NOMO-1 treated with dmso at 0.1 percent for 144 hours (cell line): ENCODE measurements at regions not wholly inside any gene's neighbourhood (a gene's known extent, or its start where the extent isn't known, plus 50 kb on each side); places are given as distances from the start of the nearest gene placed in this dataset.
"Not testable (repeated sequence)": the region's sequence is repeated elsewhere in the genome, so short reads cannot be mapped to it uniquely, and the experiment has no call there.

ENCODE experiments used
- DNase-seq: peaks from one replicate; lab custom pipeline; 2025; ENCODE audit not compliant: unreplicated experiment; lab: John Stamatoyannopoulos, UW

GRCh38 chr3:190193210-190193609, 72.5 kb upstream of the P3H2 start:
- DNase-seq = no peak

GRCh38 chr3:190192739-190193138, 72.0 kb upstream of the P3H2 start:
- DNase-seq = no peak

GRCh38 chr3:190192087-190192486, 71.4 kb upstream of the P3H2 start:
- DNase-seq = no peak

GRCh38 chr3:190188197-190188596, 67.5 kb upstream of the P3H2 start:
- DNase-seq = no peak

GRCh38 chr3:190183121-190183520, 62.4 kb upstream of the P3H2 start:
- DNase-seq = no peak

- DNase-seq = no peak
Observed at GRCh38 chr3:190182418-190183043, 61.8 kb upstream of the P3H2 start.

GRCh38 chr3:190180268-190180667, 59.6 kb upstream of the P3H2 start:
- no peak for DNase-seq

GRCh38 chr3:190178779-190179178, 58.1 kb upstream of the P3H2 start:
- DNase-seq = no peak

GRCh38 chr3:190176933-190177525, 56.3 kb upstream of the P3H2 start:
- not testable (repeated sequence) for DNase-seq

- not testable (repeated sequence) for DNase-seq
Observed at GRCh38 chr3:190176106-190176505, 55.4 kb upstream of the P3H2 start.

- no peak for DNase-seq
Observed at GRCh38 chr3:190175490-190175889, 54.8 kb upstream of the P3H2 start.

GRCh38 chr3:190174471-190174870, 53.8 kb upstream of the P3H2 start:
- no peak for DNase-seq

GRCh38 chr3:190173426-190173825, 52.7 kb upstream of the P3H2 start:
- DNase-seq = no peak

GRCh38 chr3:190172751-190173150, 52.1 kb upstream of the P3H2 start:
- no peak for DNase-seq
